ENCODE measurements at regions not wholly inside any gene's neighbourhood (a gene's known extent, or its start where the extent isn't known, plus 50 kb on each side); places are given as distances from the start of the nearest gene placed in this dataset.
A peak's percentile ranks its signal among the peaks of the same experiment; 100 is the strongest.
"Not testable (repeated sequence)": the region's sequence is repeated elsewhere in the genome, so short reads cannot be mapped to it uniquely, and the experiment has no call there.

DNA sequence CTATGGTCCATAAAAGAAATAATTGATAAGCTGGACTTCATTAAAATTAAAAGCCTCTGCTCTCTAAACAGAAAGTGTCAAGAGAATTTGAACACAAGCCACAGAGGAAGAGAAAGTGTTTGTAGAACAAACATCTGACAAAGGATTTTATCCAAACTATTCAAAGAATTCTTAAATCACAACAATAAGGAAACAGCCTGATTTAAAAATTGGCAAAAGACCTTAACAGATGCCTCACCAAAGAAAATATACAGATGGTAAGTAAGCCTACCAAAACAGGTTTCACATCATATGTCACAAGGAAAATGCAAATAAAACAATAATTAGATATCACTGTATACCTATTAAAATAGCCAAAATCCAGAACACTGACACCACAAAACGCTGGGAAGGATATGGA is 612.0 kb downstream of the TTLL7 start:
- not testable (repeated sequence) for DNase-seq (ENCODE audit: low read depth in 2 of 2)

DNA sequence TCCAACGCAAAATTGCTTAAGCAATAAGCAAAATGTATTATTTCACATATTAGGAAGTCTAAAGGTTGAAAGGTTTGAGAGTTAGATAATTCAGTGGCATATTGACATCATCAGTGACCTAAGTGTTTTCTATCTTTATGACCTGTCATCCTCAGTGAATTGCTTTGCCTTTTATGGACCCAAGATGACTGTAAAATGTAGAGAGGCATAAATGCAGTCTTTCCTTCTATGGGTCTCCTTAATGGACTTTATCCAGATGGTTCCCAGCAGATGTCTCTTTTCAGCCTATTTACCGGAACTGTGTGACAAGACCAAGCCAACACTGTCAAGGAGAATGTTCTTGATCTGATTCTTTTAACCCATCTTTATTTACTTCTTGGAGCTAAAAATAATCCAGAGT is 615.8 kb downstream of the TTLL7 start:
- not testable (repeated sequence) for DNase-seq (ENCODE audit: low read depth in 2 of 2)

DNA sequence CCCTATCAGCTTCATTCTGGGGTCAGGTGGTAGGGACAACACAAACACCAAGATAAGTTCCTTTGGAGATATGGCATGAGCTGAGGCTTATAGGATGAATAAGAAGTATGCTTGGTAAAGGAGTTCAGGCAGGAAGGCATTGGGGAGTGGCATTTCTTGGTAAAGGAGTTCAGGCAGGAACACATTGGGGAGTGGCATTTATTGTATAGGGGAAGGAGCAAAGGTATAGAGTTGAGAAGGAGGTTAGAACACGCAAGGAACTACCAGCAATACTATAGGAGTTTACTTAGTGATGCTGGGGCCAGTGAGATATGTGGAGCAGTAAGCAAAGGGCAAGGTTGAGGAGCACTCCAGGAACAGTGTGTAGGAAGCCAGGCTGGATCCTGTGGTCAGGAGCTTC is 625.9 kb downstream of the TTLL7 start:
- DNase-seq (ENCODE audit: low read depth in 2 of 2), result not testable (repeated sequence)

DNA sequence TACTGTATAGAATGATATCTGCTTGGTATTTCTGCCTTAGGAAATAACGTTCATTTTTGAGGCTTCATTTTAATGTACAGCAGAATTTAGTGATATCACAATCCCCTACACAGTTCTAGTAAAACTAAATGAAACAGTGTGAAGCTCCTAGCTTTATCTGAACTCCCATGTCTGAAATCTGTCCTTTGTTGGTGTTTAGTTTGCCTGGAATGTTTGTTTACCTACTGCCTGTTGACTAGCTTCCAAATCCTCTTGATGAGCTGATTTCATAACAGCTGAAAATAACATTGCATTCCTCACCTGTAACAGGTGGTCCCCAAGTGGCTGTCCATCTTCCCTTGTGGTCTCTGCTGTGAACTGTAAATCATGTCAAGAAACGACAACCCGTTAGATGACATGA is 629.1 kb downstream of the TTLL7 start:
- DNase-seq (ENCODE audit: low read depth in 2 of 2), result not testable (repeated sequence)

DNA sequence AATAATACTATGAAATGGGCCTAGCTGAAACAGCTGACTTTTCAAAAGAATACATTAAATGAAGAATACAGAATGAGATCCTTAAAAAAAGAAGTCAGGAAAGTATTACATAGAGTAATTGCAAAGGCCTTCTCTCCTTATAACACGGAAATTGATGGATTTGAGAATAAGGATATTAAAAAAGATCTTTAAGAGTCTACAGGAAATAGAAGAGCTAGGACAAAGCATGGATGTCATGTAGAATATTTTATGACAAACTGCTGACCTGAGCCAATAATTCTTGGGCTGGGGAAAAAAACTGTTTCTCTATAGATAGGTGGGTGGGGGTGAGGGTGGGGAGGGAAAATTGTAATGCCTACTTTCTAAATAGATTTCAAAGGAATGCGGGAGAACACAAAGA is 633.6 kb downstream of the TTLL7 start:
- DNase-seq (ENCODE audit: low read depth in 2 of 2), result not testable (repeated sequence)

DNA sequence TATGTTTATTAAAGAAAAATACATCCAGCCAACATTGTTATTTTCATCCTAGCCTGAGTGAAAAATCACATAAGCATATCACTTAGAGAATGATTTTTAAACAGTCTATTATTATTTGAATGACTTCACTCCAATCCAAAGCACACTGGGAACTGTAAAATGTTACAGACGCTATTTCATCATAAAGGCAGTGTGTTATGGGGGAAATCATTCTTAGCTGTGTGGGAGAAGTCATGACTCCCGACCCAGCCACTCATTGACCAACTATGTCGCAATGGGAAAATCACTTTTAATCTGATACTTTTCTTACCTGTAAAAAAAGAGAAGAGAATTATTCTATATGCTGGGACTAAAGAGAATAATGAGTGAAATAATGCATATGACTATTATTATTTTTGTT is 653.6 kb downstream of the TTLL7 start:
- not testable (repeated sequence) for DNase-seq (ENCODE audit: low read depth in 2 of 2)

DNA sequence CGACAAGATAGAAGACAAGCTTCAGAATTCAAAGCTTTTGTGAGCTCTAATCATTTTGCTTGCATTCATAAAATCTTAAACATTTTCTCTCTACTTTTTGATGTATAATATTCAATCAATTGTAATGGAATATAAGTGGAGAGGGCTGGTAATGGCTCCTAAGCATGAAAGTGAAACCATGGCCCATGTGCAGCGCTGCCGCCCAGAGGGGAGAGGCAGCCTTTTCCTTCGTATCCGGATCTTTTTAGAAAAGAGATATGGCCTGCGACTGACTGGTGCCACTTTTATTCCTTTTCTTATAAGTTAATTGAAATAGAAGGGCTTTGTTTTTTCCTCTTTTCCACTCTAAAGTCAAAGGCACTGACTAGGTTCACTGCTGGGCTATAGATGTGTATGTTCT is 655.2 kb downstream of the TTLL7 start:
- not testable (repeated sequence) for DNase-seq (ENCODE audit: low read depth in 2 of 2)

DNA sequence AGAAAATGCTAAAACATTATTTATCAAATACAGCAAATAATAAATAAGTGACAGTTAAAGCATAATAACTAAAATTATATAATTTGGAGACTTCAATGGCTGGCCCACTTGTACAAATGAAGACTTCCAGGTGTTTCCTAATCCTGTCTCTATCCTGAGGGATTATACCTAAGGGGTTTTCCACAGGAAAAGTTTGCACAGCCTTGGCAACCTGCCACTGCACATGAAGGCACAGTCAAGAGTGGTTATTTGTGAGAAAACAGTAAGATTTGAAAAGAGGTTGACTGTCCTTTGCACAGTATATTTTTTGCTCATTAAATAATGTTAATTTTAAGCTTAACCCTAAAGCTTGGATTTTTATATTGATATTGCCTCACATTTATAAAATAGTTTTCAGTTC is 655.9 kb downstream of the TTLL7 start:
- DNase-seq (ENCODE audit: low read depth in 2 of 2), result not testable (repeated sequence)

DNA sequence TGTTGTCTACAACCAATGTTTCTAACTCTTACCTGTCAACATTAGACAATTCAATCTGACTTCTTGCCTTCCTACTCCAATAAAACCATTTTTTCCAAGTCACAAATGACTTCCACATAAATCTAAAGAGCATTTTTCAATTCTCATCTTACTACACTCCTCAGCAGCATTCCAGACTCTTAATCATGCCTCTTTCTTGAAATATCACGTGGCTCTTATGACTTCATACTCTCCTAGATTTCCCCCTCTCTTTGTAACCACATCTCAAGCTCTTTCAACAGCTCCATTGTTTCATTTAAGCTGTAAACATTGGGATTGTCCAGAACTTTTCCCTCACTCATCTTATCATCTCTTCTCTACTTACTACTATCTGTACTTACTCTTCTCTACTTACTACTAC is 666.6 kb downstream of the TTLL7 start:
- not testable (repeated sequence) for DNase-seq (ENCODE audit: low read depth in 2 of 2)

DNA sequence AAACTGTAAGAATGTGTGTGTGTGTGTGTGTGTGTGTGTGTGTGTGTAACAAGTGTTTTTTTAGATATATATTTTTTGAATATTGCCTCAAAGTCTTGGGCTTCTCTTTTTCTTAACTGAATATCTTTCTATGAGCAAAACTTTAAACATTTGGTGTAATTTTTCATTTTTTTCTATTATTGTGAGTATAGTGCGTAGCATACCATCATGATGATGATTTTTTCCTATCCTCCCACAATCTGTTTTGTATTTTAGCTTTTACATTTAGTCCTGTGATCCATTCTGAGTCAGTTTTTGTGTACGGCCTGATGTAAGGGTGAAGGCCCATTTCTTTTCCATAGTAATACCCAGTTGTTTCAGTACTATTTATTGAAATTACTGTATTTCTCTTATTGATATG is 680.6 kb downstream of the TTLL7 start:
- peak; percentile 46 to 49 for DNase-seq (ENCODE audit: low read depth in 2 of 2)

DNA sequence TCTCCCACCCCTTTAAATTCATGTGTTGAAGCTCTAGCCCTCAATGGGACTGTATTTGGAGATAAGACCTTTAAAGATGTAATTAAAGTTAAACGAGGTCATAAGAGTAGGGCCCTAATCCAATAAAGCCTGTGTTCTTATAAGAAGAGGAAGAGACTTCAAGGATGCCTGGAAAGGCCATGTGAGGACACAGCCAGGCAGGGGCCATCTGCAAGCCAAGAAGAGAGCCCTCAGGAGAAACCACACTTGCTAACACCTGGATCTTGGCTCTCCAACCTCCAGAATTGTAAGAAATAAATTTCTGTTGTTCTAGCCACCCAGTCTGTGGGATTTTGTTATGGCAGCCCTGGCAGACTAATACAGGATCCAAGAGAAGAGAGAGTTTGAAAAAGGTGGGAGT is 683.5 kb downstream of the TTLL7 start:
- not testable (repeated sequence) for DNase-seq (ENCODE audit: low read depth in 2 of 2)

DNA sequence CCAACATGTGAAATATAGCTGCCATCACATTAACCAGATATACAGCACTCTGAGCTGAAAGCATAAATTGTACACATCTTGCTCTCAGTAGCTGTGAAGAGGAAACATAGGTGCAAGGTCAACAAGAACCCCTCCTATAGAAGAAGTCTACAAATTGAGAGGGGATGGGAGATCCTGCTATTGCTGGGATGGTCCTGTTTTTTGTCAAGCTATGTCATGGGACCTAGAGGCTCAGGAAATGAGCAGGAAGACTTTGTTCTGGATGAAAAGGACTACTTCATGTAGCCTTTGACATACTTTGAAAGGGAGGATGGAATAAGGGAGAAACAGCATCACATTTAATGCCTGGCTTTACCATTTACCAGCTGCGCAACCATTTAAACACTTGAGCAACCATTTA is 688.8 kb downstream of the TTLL7 start:
- not testable (repeated sequence) for DNase-seq (ENCODE audit: low read depth in 2 of 2)

DNA sequence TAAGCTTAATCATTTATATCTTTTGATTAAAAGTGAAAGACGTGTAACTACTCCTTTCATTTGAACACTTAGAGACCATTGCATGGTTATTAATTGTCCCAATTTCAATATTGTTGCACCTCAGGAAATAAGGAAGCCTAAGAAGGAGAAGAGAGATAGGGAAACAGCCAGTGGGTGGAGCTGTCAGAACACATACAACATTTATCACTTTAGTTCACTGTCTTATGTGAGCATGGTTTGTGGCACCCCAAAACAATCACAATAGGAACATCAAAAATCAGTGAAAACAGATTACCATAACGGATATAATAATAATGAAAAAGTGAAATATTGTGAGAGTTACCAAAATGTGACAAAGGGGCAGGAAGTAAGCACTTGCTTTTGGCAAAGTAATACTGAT is 689.9 kb downstream of the TTLL7 start:
- DNase-seq (ENCODE audit: low read depth in 2 of 2), result not testable (repeated sequence)

DNA sequence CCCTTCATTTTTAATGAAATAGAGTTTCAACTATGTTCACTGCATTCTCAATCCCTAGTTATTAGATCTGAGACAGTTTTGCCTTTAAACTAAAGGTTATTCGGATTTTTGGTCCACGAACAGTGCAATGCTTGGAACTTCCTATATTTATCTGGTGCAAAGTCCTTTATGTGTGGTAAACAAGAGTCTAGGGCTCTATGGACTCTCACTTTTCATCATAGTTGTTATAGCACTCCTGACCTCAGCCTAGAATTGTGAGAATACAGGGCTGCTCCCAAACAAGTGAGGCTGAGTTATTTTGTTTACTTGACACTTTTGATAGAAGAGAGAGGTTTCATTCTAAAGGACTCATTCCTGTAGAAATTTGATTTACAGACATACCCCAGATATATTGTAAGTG is 692.1 kb downstream of the TTLL7 start:
- DNase-seq (ENCODE audit: low read depth in 2 of 2), result not testable (repeated sequence)

DNA sequence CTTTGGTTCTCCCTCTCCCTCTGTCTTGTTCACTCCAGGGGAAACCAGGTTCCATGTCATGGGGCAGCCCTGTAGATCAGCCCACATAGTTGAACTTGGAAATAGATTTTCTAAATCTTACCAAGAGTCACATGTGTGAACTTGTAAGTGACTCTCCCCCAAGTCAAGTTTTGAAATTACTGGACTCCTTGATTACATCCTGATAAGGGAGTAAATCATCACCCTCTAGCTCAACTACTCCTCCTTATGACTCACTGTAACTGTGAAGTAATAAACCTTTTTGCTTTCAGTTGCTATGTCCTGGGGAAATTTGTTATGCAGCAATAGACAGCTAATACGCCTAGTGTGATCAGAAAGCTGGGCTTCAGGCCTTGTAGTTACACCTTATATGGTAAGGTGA is 703.3 kb downstream of the TTLL7 start:
- DNase-seq (ENCODE audit: low read depth in 2 of 2), result not testable (repeated sequence)

DNA sequence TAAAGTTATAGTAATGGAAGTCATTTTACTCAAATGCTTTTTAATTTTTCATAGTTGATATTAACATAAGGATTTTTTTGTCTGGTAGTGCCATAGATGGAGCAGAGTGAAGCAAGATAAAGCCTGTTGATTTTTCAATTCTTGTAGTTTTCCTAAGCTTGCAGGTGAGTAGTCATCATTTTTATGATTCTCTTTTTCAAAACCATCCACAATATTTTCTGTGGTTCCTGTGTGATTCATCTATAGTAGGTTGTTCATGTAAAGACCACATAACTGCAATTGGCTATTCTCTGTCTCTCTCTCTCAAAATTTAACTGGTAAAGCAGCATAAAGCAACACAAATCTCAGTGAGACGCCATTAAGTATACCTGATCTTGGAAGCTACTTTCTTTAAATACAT is 711.5 kb downstream of the TTLL7 start:
- DNase-seq (ENCODE audit: low read depth in 2 of 2), result not testable (repeated sequence)

DNA sequence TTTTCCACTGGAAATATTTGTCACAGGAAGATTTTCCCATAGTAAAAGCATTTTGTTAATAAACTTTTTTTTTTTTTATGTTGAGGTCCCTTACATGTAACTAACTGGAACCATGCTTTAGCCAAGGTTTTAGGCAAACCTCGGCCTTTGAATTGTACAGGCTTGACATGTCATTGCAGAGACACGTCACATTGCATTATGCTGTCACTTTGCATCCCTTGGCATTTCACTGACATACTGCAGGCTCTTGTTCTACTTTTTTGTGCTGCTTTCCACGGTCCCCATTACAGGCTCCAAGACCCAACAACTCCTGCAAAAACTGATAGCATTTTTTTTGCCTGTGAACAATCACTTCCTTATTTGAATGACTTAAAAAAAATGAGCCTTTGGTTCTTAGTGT is 724.3 kb downstream of the TTLL7 start:
- not testable (repeated sequence) for DNase-seq (ENCODE audit: low read depth in 2 of 2)

DNA sequence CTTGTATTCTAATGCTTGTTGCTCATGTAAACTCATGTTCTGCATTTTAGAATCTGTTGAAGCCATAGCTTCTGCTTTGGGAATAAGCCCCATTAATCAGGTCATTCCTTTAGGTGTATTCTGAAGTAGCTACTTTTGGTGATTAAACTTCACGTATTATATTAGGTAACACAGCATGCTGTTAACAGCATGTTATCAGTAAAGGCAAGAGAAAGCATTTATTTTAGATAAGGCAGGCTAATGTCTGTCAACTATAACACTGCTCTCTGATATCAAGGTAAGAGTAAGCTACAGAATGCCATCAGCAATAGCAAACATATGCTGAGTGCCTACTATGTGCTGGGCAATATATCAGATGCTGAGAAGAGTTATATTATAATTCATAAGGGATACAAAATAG is 726.4 kb downstream of the TTLL7 start:
- not testable (repeated sequence) for DNase-seq (ENCODE audit: low read depth in 2 of 2)

DNA sequence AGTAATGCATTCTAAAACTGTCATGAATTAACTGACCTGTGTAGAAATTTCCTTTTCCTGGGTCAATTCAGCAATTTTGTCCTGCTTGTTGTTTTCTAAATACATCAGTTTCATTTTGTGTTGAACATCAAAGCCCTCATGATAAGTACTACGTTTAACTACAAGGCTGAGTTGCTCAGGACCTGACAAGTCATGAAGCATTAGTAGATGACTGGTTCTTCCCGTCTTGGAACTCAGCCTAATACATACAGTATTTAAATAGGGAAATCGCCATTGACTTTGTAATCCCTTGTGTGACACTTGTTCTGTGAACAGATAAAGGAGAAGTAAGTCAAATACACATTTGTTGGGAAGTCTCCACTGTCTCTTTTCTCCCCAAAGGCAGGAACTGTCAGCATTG is 727.1 kb downstream of the TTLL7 start:
- not testable (repeated sequence) for DNase-seq (ENCODE audit: low read depth in 2 of 2)

DNA sequence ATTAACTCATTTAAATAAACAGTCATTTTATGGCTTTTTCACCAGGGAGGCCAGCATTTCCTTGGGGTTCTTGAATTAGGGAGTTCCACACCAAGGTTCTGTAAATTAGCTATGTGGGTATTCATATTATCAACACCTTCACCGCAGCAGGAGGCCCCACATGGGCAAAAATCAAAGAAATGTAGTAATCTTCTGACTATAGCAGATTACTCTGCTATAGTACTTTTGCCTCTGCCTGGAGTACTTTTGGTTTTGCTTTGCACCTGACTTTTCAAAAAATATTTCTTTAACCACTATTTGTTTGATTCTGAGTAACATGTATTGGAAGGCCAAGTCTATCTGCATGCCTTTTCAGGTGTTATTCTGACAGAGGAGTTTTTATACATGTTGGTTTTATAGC is 728.1 kb downstream of the TTLL7 start:
- DNase-seq (ENCODE audit: low read depth in 2 of 2), result not testable (repeated sequence)

DNA sequence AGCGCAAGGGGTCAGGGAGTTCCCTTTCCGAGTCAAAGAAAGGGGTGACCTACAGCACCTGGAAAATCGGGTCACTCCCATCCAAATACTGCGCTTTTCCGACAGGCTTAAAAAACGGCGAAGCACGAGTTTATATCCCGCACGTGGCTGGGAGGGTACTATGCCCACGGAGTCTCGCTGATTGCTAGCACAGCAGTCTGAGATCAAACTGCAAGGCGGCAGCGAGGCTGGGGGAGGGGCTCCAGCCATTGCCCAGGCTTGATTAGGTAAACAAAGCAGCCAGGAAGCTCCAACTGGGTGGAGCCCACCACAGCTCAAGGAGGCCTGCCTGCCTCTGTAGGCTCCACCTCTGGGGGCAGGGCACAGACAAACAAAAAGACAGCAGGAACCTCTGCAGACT is 735.1 kb downstream of the TTLL7 start:
- DNase-seq (ENCODE audit: low read depth in 2 of 2), result not testable (repeated sequence)

DNA sequence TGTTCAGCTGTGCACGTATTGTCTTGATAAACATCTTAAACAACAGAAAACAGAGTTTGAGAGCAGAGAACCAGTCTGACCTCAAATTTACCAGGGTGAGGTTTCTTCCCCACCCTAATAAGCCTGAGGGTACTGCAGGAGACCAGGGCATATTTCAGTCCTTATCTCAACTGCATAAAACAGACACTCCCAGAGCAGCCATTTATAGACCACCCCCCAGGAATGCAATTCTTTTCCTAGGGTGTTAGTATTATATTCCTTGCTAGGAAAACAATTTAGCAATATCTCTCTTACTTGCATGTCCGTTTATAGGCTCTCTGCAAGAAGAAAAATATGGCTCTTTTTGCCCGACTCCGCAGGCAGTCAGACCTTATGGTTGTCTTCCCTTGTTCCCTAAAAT is 747.2 kb downstream of the TTLL7 start:
- not testable (repeated sequence) for DNase-seq (ENCODE audit: low read depth in 2 of 2)

DNA sequence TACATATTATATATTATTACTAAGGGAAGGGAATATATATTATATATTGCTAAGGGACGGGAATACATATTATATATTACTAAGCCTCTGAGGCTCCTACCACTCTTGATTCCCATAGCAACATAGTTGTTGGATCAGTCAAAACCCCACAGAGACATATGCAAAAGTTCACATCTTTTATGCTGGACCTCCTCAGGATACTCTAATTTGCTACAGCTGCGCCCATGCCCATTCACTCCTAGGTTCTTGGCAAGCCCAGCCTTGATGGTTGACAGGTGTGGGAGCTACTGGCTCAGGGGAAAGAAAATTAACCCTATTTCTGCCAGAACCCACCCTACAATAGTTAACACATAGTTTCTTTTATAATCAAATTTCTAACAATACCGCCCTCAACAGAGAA is 752.2 kb downstream of the TTLL7 start:
- not testable (repeated sequence) for DNase-seq (ENCODE audit: low read depth in 2 of 2)

DNA sequence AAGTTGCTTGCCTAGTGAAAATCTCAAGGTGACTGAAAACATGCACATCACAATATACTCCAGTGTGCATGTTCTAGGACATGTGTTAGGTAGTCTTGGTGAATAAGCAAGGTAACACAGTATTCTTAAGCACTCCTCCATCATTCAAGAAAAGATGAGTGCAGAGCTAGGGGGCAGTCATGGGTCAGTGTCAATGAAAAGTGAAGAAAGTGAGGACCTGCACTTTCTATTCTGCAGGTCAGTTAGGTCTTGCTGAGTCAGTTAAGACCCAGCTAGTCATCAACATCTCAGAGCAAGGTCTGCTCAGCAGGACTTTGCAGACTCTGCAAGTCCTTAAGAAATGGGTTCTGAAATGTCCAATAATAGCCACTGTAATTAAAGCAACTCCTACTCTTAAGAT is 754.1 kb downstream of the TTLL7 start:
- DNase-seq (ENCODE audit: low read depth in 2 of 2), result not testable (repeated sequence)

DNA sequence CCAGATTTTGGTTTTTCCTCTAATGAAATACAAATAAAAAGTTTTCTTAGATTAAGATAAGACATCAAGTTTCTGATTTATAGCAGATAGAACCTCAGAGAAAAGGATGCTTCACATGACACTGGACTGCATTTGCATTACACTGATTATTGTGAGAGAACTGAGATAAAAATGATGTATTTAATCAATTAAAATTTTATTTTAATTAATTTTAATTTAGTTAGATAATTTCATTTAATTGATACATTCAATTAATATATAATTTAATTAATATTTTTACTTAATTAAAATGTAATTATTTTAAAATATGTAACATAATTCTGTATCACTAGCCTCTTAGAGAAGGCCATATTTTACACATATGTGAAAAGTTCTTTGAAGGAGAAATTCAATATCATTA is 759.4 kb downstream of the TTLL7 start:
- DNase-seq (ENCODE audit: low read depth in 2 of 2), result not testable (repeated sequence)

Measured in fibroblast of skin of left quadriceps (primary cell).